HG03521 (cell line): ENCODE measurements at regions not wholly inside any gene's neighbourhood (a gene's known extent, or its start where the extent isn't known, plus 50 kb on each side); places are given as distances from the start of the nearest gene placed in this dataset.

Experiments
- ATAC-seq: cut with Tn5 transposase; IDR thresholded peaks from one replicate; pipeline ENCODE4 v1.9.1; 2021; ENCODE audit warnings: mild to moderate bottlenecking, moderate library complexity; ENCODE audit not compliant: unreplicated experiment

DNA sequence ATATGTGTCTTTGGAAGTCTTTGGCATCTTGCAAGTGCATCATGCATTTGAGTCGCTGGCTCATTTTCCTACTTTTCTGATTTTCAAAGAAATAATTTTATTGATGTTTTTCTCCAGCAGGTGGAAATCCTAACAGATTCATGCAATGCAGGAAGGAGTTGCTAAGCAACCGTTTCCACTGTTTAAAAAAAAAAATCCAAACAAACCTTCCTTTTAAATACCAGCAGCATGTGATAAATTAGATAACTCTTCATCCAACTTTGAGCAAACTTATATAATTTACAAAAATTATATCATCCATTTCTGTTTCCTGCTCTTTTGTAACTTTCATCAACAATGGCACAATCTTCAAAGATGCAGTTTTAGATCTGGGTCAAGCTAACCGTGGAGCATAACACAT lies 364.1 kb downstream of the MFSD1 start:
- ATAC-seq: no peak

DNA sequence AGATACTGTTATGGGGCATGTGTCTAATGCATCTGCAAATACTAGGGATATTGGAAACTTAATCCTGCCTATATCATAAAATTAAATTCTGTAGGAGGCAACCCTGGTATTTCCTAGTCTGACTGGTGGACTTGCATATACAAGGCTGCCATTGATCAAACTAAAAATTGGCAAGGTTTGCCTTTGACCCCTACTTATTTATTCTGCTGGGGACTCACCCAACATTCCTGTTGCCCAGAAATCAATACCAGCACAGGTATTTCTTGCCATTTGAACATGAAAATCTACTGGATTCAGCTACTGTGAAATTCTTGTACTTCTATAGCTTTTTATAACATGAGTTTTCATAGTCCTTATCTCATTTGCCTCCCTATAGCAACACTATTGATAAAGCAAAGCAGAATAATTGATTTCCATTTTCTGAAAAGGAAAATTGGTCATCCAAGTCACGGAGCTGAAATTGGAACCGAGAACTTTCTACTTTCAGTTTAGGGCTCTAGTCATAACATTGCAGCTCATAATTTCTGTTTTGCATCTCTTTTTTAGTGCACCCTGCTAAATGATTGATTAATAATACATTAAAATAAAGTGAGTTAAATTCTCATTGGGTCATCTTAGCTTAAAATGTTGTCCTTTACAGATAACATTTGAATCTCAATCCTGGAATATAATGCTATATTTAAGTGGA lies 365.2 kb downstream of the MFSD1 start:
- ATAC-seq: peak; percentile 40

DNA sequence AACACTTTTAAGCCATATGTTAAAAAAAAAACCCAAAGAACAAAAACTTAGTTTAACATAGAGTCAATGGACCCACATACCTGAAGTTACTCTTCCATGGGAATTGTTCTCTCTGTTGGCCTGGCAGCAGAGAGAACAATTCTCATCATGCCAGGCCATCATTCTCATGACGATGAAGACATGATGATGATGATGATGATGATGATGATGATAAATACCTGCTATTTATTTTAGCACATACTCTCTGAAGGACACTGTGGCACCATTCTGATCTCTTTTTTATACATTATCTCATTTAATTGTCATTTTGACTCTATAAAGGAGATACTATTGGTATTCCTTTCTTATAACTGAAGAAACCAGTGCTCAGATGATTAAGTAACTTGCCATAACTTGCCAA lies 366.9 kb downstream of the MFSD1 start:
- no peak for ATAC-seq

DNA sequence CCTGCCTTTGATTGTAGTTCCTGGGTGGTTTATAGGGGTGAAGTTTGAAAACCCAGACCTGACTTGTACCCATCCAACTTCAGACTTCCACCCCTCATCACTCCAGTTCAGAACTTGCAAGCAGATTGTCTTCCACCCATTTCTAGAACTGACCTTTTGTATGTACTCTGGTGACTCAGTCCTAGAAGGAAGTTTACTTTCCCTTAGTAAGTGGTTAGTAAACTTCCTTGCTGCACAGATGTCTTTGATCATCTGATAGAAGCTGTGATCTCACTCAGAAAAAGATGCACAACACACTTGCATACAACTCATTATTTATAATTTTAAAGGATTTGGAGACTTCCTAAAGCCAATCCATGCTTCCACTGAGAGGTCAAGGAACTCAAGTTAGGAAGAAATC lies 368.0 kb downstream of the MFSD1 start:
- ATAC-seq: no peak

DNA sequence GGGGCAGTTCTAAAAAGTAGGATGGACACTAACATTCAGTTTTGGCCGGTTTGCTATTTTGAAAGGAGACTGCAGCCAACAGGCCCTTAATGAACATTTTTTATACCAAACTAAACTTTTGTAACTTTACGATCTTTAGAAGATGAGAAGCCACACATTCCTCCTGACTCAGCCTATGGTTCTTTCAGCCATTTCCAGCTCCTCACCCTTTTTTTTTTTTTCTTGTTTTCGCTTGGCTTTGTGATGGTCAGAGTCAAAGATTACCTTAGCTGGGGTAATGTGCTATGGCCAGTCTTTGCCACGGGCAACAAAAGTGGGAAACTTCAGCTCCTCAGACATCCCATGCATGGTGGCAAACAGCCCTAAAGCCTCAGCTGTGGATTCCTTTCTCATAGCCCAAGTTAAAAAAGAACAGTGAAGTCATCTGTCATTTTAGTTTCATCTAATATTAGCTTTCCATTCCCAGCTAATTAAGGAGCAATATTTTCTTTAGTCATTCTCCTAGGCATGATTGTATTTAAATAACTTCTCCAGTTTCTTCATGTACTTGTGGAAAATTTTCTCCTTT lies 368.7 kb downstream of the MFSD1 start:
- ATAC-seq: no peak

DNA sequence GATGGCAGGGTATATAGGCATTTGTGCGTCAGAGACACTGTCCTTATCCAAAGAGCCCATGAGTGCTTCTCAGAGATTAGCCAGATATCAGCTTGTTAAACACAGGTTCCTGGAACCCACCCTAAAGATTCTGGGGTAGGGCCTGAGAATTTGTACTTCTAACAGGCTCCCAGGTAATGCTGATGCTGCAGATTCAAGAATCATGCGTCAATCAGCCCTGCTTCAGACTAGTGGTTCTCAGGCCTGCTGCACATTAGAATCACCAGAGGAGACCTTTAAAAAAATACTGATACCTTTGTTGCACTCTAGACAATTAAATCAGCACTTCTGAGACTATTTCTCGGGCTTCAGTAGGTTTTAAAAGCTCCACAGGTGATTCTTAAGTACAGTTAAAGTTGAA lies 369.5 kb downstream of the MFSD1 start:
- ATAC-seq: no peak

DNA sequence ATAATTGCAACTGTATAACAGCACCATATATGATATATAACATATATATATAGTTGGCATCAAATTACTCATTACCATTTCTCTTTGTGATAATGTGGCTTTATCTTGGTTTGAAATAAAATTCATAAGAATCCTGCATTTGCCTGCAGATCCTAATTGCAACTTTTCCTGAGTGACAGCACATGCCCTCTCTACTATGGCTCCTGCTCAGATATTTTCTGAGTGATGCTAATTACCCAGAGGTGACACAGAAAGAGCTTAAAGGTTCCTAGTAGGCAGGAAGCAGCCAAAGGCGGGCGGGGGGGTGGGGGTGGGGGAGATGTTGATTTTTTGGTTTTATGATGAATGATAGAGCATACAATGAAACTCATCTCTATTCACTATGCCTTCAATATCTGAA lies 370.6 kb downstream of the MFSD1 start:
- ATAC-seq: no peak

DNA sequence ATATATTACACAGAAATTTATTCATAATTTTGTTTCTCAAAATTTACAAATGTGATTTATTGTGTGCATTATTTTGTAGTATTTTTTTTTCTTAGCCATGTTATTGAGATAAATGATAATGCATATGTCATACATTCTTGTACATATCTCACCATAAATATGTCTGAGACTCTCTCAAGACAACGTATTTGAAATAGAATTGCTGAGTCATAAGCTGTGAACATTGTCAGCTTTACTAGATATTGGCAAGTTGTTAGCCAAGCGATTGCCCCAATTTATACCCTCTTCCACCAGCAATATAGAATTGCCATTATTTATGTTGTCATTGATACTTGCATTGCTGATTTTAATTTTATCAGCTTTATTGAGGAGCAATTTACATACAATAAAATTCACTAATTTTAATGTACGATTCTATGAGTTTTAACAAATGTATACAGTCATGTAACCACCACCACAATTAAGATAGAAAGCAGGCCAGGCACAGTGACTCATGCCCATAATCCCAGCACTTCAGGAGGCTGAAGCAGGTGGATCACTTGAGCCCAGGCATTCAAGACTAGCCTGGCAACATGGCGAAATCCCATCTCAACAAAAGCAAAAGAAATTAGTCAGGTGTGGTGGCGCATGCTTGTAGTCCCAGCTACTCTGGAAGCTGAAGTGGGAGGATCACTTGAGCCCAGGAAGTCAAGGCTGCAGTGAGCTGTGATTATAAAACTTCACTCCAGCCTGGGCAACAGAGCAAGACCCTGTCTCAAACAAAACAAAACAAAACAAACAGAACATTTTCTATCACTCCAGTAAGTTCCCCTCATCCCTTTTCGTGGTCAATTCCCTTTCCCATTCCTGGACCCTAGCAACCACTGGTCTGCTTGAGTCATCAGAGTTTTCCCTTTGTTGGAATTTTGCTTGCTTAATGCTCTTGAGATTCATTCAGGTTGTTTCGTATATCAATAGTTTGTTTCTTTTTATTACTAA lies 373.1 kb downstream of the MFSD1 start:
- ATAC-seq: no peak

DNA sequence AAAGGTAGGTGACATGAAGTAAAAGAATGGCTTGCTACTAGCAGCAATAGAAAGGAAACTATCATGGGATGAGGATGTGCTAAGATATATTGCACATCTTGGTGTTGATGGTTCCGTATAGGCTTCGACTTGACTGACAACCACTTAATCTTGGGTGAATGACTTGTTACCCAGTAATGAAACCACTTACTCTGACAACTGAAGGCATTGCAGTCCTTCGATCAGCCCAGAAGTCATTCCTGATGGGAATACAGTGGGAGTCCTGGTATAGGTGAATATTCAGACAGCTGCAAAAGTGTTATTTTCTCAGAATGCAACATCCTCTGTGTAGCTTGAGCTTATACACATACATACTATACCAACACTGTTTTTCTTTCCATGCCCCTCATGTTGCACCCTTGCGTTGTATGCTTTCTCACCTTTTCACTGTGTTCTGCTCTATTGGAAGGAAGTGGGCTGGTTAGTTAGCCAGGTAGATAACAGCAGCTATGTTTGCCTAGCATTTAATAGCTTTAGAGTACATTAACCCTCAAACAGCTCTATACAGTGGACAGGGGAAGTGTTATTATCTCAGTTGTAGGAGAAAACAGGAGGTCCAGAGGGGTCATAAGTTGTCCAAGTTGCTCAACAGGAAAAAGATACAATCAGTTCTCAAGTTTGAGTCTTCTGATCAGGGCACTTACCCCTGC lies 376.5 kb downstream of the MFSD1 start:
- ATAC-seq: no peak

DNA sequence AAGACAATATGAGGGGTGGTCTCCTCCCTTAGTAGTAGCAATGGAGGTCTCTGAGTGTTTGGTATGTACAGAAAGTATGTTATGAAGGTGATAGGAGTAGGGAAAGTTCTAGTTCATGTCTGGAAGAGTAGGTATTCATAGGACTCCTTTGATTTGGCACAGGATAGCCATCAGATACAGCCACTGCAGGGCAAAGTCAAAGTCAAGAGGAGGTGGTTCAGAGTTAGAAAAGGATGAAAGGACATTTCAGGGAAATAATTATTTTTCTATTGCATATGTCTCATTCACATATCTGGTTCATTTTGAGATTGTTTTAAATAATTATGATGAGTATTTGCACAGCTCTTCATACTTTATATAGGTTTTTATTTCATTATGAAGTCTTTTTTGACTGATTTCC lies 381.1 kb downstream of the MFSD1 start:
- no peak for ATAC-seq

DNA sequence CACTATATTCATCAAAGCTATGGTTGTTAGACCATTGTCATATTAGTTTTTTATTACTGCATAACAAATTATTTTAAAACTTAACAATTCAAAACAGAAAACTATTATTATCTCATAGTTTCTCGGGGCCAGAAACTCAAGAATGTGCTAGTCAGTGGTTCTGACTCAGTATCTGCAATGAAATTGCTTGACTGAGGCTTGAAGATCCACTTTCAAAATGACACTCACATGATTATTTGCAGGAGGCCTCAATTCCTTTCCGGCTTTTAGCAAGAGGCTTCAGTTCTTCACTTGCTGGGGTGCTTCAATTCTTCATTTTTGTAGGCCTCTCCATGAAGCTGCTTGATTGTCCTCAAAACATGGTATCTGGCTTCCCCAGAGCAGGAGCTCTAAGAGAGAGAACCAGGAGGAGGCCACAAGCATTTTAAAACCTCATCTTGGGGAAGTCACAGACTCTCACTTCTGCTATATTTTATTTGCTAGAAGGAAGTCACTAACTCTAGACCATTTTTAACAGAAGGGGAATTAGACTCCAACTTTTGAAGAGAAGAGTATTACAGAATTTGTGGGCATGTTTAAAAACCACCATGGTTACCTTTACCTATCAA lies 383.7 kb downstream of the MFSD1 start:
- peak; percentile 52 for ATAC-seq

DNA sequence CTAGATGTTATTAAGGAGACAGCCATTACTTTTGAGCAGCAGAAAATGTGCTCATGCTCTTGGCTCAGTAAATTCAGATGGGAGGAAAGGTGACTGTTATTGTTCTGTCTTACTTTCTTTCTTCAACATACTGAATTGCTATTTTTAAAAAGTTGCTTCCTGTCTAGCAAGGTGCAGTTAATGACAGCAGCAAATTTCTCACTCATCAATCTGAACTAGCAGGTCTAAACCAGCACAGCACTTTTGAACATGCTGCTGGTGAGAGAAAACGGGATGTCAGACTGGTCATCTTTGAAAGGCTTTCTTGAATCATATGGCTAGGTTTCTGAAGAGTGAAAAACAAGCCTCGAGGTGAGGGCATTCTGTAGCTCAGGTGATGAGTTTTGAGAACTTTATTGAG lies 384.7 kb downstream of the MFSD1 start:
- peak; percentile 50 for ATAC-seq

DNA sequence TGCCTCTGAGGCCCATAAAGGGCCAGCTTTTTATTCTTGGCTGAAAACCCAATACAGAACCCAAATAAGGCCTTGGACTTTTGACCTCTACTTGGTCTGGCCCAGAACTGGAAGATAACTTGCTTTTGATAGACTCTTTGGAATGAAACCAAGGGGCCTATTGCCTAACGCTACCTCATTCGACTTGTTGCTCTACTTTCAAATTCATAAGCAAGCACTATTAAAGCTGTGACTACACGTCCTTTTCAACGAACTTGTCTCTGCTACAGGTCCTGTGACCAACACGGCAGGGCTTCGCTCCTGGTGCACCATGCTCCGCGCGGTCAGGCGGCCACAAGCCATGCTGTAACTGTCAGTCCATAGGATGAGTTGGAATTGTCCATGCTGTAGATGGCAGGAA lies 385.4 kb downstream of the MFSD1 start:
- no peak for ATAC-seq

DNA sequence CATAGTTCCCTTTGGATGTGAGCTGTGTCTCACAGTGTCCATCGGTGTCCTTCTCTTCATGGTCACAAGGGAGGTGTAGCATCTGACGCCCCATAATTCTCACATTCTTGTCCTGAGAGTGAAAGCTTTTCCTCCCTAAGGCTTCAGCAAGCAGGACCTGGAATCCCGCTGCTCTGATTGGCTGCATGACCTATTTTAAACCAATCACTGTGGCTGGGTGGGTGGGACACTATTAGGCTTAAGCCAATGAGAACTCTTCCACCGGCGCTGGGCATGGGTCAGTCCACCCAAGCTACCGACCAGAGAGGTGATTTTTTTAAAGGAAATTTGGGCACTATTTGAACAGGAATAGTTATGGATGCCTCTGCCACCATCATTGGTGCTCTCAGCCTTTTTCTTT lies 385.9 kb downstream of the MFSD1 start:
- no peak for ATAC-seq

DNA sequence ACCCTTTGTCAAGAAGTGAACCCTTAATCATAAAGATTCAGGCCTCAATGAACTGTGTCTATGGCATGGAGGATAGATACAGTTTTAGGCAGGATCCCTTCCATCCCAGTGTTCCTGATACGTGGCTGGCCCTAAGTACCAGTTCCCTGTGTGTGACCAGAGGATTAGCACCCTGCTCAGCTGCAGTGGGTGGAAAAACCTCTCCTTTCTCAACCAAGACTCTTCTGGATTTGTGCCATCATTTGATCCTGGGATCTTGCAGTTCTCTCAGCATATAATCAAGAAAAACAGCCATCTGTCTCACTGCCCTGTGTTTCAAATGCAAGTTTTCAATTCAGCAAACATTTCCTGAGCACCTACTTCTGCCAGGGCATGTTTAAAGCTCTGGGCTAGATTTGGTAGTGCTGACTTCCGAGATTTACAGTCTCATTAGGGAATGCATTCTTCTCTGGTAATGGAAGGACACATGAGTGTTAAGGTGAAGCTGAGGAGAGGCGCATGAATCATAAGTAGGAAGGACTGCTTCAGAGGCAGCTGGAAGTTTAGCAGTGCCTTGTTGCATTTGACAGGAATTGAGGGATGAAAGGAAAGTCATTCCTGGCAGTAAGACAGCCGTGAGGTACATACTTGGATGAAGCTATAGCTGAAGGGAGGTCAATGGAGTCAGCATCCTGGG lies 388.3 kb downstream of the MFSD1 start:
- ATAC-seq: no peak

DNA sequence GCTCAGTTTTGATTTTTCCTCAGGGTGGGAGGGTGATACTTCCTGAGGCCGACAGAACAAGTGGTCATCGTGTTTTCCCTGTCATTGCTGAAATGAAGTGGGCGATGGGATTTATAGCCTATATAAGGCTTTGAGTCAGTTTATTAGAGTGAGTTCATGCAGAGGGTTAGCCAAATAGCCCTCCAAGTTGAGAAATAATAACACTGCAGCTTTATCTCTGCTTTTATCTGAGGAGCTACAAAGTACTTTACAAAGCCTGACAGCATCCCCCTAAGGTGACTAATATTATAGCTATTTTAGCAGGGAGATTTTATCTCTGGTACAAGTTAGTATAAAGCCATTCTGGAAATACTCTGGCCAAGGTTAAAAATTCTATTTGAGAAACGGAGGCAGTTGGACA lies 389.6 kb downstream of the MFSD1 start:
- no peak for ATAC-seq

DNA sequence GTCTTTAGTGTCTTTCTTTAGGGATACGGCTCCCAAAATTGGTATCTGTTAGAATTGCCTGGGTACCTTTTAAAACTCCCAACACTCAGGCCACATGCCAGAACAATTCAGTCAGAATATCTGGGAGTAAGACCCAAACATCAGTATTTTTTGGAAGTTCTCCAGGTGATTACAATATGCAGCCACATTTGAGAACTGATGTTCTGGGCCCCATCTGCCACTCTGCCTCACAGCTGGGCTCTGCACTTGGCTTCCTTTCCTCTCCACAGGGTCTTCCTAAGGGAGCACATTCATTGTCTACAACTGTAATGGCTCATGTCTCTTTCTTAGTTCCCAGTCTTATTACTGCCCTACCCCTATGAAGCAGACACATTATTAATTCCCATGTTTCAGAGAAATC lies 394.5 kb downstream of the MFSD1 start:
- ATAC-seq: no peak

DNA sequence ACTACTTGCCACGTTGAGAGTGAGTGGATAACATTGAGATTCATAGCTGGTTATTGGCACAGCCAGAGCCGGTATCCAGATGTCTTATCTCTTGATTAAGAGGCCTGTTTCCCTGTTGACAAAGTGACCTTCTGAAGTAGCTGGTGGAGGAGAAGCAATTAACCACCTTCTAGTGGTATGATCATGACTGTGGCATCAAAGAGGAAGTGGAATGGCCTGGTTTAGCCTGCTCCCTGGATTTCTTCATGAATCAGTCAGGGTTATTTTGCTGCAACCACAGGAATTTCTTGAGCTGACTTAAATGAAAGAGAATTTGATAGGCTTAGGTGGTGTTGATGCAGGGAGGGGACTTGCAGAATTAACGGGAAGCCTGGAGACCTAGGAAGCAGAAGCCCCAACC lies 398.3 kb downstream of the MFSD1 start:
- ATAC-seq: no peak

DNA sequence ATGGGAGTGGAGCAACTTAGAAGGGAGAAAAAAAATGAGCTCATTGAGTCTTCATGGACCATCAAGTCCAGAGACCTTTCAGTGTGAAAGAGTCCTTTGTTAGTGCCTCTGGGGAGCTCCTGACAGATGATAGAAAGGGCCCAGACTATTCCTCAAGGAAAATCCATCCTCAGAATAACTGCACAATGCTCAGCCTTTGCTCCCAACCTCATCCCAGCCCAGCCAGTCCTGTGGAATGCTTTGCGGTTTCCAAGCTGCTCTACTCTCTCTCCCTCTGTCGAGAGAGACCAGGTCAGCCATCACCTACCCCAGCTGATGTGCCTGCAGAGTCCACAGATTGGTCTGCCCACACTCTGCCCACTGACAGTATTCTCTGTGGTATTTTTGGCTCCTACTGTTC lies 406.2 kb downstream of the MFSD1 start:
- ATAC-seq: no peak

DNA sequence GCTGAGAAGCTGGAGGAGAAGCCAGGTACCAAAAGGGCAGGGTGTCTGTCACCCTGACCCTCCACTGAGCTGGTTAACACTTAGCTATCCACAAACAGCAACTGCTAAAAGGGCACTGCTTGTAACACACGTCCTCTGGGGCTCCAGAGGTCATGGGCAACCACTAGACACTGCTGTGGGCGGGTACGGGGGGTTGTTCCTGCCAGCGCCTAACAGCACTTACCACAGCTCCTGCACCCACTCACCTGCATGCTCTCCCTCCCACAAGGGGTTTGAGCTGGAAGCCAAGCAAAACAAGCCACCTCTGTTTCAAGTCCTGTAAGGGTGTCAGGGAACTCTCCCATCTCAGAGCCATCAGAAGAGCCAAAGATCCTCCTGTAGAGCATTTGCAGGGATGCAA lies 407.6 kb downstream of the MFSD1 start:
- no peak for ATAC-seq
